Suppressor macrophage treated with lipopolysaccharide for 4 hours (primary cell): ENCODE measurements at regions not wholly inside any gene's neighbourhood (a gene's known extent, or its start where the extent isn't known, plus 50 kb on each side); places are given as distances from the start of the nearest gene placed in this dataset.

ENCODE experiments used
- DNase-seq: peaks from one replicate; pipeline ENCODE4 v3.0.0-alpha.2; 2020

DNA sequence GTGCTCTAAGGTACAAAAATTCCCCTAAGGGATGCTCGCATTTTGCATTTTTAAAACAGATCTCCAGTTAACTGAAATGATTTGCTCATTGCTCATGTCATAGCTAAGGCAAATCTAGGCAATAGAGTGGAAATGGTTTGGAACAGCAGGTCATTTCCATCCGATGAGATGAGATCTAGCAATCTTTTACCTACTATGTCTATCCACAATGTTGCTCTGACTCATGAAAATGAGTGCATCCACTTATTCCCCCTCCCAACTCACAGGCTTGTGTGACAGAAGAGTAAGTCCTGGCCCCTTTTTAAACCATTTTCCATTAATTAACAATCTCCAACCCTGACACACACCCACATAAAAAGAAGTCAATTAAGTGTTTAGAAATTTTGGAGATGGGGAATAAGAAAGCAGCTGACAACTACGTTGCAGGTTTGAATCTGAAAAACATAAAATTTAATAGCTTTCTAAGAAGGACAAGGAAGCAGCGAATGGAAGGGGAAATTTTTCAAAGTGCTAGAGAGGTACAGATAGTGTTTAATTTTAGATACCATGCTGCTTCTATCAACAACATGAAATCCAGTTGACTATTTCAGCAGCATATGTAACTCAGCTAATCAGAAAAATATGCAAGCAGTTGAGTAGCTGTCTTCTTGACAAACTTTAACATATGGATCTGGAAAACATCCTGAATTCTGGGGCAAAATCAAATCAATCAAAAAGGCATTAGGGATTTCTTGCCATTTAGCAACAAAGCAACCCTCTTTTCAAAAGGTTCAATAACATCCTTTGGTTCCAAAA is 112.0 kb downstream of the TMCO5A start:
- no peak for DNase-seq

DNA sequence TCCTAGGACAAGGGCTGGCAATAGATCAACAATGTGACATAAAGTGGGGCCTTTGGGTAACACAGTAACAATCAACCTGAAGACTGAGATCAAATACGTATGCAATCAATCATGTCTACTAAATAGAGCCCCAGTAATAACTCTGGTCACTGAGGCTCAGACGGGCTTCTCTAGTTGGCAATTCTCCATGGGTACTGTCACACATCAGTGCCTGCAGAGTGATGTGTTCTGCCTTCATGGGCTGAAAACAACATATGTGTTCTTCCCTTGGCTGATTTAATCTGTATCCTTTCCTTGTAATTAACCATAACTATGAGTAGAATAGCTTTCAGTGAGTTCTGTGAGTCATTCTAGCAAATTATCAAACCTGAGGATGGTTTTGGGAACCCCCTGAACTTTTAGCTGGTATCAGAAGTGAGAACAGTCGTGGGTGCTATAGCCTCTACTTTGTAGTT is 113.6 kb downstream of the TMCO5A start:
- DNase-seq: no peak

DNA sequence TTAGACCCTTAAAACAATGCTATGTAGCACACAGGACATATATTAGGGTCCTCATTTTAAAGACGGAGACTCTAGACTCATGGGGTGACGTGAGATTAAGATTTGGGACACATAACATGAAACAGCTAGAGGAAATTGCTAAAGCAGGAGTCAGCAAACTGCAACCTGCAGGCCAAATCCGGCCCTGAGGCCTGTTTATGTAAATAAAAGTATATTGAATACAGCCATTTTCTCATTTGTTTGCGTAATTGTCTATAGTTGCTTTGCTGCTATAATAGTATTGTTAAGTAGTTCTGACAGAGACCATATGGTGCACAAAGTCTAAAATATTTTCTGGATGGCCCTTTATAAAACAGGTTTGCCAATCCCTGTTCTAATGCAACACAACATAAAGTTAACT is 115.5 kb downstream of the TMCO5A start:
- DNase-seq: no peak

DNA sequence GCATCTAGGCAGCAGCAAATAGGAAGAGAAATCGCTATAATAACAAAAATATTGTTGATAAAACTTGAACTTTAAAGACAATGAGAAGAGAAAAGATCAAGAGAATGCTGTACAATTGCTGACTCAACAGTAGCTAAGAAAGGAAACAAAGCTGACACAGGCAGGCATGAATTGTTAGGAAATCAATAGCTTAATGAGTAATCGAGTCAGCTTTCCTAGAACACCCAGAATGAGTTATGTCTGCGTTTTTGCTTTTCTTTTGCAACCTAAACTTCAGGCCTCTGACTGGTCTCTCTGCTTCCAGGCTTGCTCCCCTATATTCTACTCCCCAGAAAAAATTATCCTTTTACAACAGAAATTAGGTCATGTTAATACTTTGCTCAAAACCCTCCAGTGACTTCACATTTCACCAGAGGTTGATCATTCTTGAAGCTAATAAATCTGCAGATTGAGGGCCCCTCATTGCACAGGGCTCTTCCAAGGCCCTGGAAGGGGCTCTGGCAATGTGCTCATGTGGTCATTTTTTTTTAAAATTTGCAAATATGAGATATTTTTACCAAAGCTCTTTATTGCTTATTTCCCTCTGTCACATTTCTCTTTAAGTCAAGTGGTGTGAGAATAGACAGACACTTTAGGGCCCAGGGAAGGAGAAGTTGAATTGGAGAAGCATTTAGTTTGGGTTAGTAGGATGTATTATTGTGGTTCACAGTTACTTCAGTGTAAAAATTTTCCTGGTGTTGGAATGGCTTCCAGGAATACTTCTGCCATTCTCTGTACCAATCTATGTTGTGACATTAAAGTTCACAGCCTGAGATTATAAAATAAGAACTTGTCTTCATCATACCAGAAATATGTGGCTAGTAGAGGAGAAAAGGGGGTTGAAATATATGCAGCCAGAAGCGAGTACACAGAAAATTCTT is 116.3 kb downstream of the TMCO5A start:
- peak; percentile 90 for DNase-seq

DNA sequence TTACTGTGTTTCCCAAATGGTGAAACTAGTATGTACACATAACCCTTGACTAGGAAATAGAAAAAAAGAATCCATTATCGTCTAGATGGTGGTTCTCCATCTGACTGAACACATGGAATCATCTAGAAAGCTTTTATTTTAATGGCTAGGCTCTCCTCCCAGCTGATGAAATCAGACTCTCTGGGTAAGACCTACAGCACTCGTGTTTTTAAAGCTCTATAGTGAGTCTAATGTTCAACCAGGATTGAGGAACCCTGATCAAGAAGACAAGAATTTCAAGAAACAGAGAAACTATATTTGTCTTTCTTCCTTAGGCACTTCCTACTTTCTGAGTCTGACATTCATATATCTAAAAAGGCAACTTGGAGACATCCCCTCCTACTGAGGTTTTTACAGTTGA is 118.8 kb downstream of the TMCO5A start:
- peak; percentile 48 for DNase-seq

DNA sequence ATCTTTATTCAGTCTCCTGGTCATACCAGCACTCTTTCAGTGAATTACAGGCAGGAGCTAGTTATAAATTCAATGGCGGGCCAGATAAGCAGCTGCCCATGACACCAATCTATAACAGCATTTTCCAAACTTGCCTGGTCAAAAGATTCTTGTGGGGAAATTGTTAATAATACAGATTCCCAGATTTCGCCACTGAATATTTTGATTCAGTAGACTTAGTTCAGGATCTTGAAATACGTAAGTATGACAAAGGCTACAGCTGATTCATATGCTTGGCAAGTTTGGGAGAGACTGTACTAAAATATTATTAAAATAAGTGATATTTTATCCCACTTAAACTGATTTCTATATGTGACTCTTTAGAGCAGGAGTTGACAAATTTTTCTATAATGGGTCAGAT is 119.3 kb downstream of the TMCO5A start:
- peak; percentile 21 for DNase-seq

DNA sequence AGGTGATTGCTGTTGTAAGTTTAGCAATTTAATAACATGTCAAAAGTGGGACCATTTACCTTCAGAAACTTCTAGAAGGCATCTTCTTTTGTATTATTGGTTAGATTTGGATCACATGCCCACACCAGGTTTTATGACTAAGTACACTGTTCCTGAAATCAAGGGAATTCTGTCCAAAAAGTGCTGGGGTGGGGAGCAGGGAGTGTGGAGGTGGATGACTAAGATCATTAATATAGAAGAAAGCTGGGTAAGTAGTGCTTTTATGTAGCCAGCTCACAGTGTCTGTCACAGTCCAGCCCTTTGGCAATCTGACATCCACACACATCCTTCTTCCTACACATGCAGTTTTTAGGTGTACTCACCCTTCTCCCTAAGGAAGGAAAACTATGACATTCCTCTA is 120.0 kb downstream of the TMCO5A start:
- peak; percentile 37 for DNase-seq

DNA sequence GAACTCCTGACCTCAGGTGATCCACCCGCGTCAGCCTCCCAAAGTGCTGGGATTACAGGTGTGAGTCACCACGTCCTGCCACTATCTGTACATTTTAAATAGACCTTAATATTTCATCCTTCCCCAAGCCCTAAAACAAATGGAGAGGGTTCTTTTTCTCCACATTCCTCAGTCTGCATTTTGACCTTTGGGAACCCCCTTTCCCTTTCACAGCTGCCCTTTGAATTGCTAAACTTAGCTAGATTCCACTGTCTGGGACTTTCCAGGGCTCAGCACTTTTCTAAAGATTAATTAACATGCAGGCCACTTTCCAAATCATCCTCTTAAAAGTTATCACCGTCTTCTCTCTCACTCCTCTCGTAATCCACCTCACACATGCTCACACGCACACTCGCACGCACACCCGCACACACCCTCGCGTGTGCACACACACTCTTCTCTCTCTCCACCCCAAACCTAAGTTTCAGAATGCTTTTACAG is 124.2 kb downstream of the TMCO5A start:
- DNase-seq: peak; percentile 77

DNA sequence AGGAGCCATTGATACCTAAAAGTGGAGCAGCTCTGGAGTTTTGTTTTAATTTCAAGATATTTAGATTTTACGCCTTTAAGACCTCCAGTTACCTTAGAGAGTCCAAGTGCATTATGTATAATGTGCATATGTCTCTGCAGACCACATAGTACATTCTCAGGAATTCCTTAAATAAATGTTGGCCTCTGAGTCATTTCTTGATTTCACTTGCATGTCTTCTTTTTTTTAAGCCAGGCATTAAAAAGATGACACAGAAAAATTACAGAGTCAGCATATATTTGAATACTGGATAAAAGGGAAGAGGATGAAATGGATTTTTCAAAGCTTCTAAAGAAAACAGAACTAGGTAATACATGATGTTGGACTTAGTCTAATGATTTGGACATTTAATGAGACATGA is 125.2 kb downstream of the TMCO5A start:
- peak; percentile 59 for DNase-seq

DNA sequence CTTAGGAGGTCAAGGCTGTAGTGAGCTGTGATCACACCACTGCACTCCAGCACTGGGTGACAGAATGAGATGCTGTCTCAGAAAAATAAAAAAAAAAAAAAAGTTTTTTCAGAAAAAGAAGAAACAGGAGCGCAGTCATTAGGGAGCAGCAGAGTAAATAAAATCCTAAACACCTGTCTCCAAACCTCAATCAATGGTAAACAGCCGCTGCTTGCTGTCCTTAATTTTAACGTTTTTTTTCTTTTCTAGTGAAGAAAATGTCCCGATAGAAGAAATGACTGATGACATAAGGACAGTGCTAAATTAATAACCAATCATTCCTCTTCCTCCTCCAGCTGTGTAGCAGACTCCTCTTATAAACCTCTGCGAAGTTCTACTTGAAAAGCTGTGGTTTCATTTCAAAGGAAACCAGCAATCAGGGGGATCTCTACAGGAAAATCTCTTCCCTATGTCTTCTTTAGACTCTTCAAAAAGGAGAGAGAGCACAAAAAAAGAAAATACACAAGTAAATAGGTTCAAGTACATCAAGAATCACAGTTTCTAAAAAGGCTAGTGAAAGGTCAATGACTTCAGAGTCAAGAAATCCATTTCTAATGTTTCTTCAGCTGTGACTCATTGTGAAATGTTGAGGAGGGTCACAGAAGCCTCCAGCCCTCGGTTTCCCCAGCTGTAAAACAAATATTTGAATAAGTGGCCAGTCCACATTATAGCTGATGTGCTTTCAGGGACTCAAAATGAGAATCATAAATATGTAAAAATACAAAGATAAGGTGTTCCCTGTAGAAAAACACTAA is 127.6 kb downstream of the TMCO5A start:
- DNase-seq: no peak

DNA sequence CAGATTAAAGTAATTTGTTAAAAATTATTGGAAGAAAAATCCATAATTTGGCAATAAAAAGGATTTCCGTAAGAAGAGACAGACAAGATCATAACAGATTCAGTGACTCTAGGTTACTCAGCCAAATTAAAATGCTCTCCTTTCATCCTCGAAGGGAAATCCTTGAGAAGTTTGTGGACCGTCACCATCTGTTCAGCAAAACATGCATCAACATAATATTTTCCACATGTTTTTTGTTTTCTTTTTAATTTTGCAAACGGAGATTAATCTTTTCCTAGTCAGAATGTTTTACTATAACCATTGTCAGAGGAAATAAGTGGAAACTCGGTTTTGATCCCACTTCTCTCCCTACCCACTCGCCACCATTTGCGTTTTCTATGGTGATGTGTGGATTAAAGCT is 128.3 kb downstream of the TMCO5A start:
- no peak for DNase-seq

DNA sequence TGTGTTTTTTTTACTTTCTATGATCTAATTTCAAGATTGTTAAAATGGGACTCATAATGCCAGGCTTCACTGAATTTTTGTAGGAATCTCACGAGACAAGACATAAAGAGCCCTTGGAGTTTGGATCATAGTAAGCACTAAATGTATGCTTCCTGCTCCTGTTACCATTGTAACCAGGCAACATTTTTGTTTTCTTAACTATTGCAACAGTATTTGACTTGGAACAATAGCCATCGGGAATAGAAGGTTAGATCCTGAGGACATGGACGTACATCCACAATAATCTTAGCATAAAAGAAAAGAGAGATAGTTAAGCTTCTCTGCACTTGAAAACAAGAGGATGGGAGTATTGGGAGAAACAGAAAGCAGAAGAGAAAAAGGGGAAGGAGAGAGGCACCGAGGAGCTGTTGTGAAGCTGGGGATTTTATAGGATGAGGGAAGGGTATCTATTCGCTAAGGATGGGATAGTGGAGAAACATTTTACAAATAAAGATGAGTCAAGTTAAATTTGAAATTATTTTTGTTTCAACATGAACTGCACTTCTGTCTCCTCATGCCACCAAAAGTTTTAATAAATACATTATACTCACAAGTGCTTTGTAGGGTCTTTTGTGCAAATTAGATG is 131.4 kb downstream of the TMCO5A start:
- peak; percentile 77 for DNase-seq

DNA sequence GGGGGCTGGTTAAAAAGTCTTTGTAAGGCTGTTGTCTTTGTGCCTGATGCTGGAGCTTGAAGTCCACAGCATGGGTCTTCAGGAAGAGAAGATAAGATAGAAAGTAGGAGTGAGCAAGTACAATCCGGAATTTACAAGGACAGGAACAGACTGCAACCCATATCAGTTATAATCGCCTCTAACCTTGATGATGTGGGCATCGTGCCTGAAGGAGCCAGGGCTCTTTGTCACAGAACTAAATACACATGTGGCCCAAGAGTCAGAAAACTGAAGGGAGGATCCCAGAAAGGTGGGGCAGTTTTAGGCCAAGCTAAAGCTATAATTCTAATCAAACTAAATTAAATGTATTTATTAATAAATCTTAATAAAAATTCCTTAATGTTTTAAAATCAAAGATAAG is 132.2 kb downstream of the TMCO5A start:
- no peak for DNase-seq

DNA sequence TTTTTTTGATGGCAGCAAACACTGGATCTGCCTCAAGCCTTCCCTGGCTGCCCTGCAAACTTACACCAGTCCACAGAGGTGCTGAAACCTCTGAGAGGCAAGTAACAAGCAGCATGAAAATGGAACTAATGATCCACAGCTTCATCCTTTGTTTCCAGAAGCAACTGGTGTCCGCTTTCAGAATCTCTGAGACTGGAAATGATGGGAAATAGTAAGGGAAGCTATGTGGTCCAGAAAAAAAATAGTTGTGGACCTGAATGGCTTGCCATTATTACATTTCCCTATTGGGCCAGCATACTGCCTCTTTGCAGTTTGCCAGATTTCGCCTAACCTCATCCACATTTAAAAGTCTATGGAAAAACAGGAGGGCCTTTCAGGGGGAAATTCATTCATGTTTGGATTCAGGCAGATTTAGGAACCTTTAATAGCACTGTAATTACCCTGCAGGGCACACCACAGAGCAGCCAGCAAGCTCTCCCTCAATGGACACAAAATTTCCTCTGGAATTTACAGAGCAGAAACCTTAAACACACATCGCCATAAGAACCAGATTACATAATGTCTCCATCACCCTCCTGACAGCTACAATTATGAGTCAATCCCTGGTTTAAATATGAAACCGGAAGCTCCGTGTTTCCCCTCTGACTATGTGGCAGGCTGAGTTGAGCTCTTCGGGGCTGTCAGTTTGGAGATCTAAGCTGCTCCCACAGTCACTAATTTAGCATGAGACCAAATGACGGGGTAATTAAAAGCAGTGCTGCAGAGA is 134.4 kb downstream of the TMCO5A start:
- peak; percentile 93 for DNase-seq

DNA sequence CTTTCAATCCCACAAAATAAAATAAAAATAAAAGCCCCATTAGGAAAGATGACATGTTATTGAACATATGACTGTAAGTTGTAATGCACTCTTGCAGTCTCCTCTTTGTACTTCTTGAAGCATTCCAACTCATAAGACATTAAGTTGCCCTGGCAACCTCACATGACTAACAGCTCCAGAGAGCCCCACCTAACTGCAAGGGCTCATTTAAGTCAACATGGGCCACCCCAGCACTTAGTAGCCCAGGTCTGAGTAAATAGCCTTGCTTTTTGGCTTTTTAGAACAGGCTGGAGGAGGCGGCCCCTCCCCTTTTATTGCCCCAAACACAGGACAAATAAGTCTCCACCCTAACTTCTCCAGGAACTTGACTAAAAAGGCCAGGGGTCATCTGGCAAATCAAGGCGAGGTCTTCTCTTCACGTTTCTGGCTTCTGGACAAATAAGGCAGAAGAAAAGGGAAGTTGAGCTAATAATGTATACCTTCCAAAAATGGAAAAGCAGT is 135.1 kb downstream of the TMCO5A start:
- peak; percentile 71 for DNase-seq

DNA sequence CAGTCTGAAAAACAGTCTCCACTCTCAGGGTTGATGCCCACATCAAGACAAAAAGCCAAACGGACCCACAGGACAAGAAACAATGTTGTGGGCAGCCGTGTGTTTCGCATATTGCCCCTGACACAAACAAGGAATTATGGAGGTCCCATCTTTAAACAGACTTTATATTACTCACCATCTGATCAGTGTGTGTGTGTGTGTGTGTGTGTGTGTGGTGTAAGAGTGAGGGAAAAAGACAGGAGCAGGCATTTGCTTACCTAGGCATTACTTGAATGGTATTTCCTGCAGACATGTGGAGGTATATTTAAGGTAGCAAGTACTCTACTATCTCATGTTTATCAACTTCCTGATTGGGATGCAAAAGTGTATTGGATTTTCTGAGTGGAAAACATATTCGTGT is 136.3 kb downstream of the TMCO5A start:
- DNase-seq: no peak

DNA sequence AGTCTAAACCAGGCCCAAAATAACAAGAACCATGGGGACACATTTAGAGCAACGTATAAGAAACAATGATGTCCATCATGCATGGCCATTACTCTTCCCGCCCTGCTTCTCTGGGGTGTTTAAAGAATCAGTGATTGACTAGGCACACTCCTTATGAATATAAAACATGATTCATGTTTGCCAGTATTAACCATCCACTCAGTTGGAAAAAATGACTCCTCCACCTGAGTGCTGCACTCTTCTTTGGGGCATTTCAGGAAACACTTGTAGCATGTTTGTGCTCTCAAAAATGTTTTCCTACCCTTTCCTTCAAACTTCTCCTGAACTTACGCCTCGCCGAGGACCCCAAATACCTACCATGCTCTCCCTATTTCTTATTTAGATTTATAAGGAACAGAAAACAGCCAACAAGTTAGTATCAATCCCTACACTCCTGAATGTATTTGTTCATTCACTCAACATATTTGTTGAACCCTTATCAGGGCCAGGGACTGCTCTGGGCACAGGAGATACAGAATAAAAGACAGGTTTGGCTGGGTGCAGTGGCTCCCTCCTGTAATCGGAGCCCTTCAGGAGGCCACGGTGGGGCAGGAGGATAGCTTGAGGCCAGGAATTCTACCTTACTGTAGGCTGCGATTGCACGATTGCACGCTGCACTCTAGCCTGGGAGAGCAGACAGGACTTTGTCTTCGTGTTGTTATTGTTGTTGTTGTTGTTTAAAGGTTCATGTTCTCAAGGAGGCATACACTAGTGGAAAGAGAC is 137.0 kb downstream of the TMCO5A start:
- DNase-seq: no peak

DNA sequence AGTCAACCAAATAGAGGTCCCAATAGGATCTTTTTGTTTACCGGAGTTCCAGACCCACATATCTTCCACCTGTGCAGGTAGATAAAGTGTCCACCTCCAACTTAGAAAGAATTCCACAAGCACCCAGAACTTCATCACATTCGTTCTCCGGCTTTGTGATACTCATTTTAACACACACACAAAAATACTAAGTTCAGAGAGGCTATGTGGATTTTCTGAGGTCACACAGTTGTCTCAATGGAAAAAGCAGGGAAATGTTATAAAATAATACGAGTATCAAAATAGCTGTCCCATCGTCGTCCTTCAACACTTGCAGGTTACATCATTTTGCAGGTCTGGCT is 137.5 kb downstream of the TMCO5A start:
- no peak for DNase-seq

DNA sequence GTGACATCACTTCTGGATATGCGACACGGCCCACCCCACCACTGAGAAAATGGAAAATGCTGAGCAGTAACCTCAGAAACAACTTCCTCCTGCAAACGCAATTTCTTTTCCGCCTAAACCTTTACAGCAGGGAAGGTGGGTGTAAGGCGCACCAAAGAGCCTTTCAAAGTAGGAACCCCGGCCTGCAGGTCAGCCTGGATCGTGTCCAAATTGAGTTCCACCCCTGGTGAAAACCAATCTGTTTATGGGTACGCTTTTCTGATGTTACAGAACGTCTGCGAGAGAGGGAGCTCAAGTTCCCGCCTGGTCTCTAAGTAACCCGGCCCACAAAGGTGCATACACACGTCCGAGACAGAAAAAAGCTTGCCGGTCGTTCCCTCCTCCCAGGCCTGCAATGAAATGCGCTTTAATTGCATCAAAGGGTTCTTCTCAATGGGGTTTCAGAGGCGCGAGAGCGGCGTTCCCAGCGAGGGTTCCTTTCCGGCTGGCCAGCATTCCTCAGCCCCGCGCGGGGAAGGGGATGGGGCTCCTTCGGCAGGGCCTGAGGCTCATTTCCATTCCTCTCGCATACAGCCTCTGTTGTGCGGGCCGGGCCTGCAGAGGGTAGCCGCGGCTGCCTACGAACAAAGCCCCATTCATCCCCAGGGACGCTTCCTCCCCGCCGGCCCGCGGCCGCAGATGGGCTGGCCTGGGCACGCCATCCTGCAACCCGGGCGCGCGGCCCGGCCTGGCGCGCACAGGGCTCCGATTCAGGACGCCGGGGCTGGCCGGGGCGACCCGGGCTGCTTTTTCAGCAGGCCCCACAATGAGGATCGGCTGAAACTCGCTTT is 138.1 kb downstream of the TMCO5A start:
- DNase-seq: peak; percentile 59
